Ovary (tissue), 7 donors: ENCODE measurements at regions not wholly inside any gene's neighbourhood (a gene's known extent, or its start where the extent isn't known, plus 50 kb on each side); places are given as distances from the start of the nearest gene placed in this dataset.

Source experiments
- DNase-seq, 5 donors: peaks; one replicate each; pipeline ENCODE4 v3.0.0-alpha.2; 2019 to 2020
- H3K27ac ChIP-seq, 2 donors: fragments of 200-600 bp; one replicate each; pipeline versions ENCODE4 v1.5.1 to v1.8.0; 2019 to 2022
- H3K27me3 ChIP-seq: fragments of 200-600 bp; one replicate; pipeline ENCODE4 v1.8.0; 2022
- H3K36me3 ChIP-seq: fragments of 200-600 bp; sonication (generic); one replicate; pipeline ENCODE4 v1.5.1; 2019
- H3K4me1 ChIP-seq: one replicate; pipeline ENCODE4 v1.8.1; 2013; ENCODE audit warnings: mild to moderate bottlenecking, moderate library complexity; ENCODE audit not compliant: insufficient read depth
- H3K4me3 ChIP-seq: fragments of 200-600 bp; sonication (generic); one replicate; pipeline ENCODE4 v1.5.1; 2017
- H3K9me3 ChIP-seq, 2 donors: fragments of 200-600 bp in 1 of 2; sonication (generic) in 1 of 2; one replicate each; pipeline versions ENCODE4 v1.5.1 to v1.8.1; 2013 to 2019; ENCODE audit warnings: mild to moderate bottlenecking in 1 of 2, moderate library complexity in 1 of 2
- CTCF ChIP-seq, 3 donors: fragments of 450-650 bp in 2 of 3; fragments of 200-600 bp in 1 of 3; IDR thresholded peaks; one replicate each; pipeline versions ENCODE4 v1.5.1 to v1.8.0; 2016 to 2022; ENCODE audit warnings: antibody characterized with exemption in 3 of 3, mild to moderate bottlenecking in 1 of 3
- EP300 ChIP-seq: sonication (generic); formaldehyde crosslinking; IDR thresholded peaks from one replicate; pipeline ENCODE4 v1.6.1; 2017; ENCODE audit warnings: antibody characterized with exemption
- POLR2A ChIP-seq: fragments of 450-650 bp; IDR thresholded peaks from one replicate; pipeline ENCODE4 v1.6.1; 2017; ENCODE audit warnings: antibody characterized with exemption, mild to moderate bottlenecking, moderate library complexity
- WGBS, 3 donors: extraction: QIAGEN DNeasy Blood & Tissue Kit in 1 of 3; methylation state at CpG; one replicate each; pipeline versions ENCODE4 v1.1.5 to v1.1.7; 2013 to 2017; 5-methylcytosine and 5-hydroxymethylcytosine counted together
- intact Hi-C, 4 donors: fragments of 100-400 bp; cut with DNase I; formaldehyde crosslinking; loops; one replicate each; pipeline versions ENCODE4 v1.11.0 to v1.15.1; 2022 to 2023
- donor health status: DM: no; HTN: no; CAD: no; lungs with moderate emphysema.
- donor health status: DM: no; HTN: no; CAD: no.
- donor health status: Bipolar disorder and iron deficiency.
- donor health status: DM: no; HTN: no; CAD: no.
- donor health status: DM: yes; HTN: yes; CAD: no.

DNA sequence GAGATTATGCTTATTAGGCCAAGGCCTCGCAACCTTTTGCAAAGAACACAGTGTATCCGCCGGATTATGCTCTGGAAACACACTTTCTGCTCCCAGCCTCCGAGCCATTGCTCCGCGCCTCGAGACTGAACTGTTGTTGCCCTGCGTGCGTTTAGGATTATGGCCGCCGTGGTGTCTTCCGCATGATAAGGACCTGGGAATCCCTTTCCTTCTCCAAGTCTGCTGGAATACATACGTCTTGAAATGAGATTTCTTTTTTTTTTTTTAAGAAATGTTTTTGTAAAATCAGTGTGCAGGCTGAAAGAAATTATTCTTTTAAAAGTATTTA, 89.8 kb upstream of the SOX1 start:
- no peak overlapping the region for H3K4me3 ChIP-seq
- no peaks in the 10 kb centered on the region for H3K9me3 ChIP-seq
- TF ChIP-seq CTCF (IDR thresholded peaks at IDR 0.05) (no peak), EP300 (no peak), POLR2A (no peak)
- no peaks in the 10 kb centered on the region for H3K4me1 ChIP-seq
- intact Hi-C loops: no loop called here
- H3K27ac ChIP-seq: no peak overlapping the region
- no peaks in the 10 kb centered on the region for H3K27me3 ChIP-seq
- no peaks in the 10 kb centered on the region for H3K36me3 ChIP-seq
- WGBS, 3 donors: 77 to 80% (median 77%) methylated on average over 13 of the region's 13 CpGs
- DNase-seq: no peak

DNA sequence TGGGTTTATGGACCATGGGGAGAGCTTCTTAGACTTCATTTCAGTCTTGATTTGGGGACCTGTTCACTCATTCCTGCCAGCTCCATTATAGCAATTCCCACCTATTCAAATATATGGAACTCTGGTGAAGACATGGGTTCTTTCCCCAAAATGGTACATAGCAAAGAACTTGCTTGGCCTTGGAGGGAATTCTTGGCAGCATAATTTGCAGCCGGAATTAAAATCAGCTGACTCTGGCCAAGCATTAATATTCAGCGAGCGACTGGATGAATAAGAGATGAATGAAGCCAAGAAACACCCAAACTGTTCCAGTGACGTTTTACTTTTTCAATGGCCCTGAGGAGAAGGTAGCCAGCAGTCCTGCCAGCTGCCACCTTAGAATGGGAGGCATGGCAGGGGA, 88.4 kb upstream of the SOX1 start:
- WGBS, 3 donors: 21 to 41% (median 38%) methylated on average over 4 of the region's 4 CpGs
- Histone ChIP-seq H3K27ac (no peak overlapping the region), H3K27me3 (no peaks in the 10 kb centered on the region), H3K36me3 (no peaks in the 10 kb centered on the region), H3K4me1 (no peaks in the 10 kb centered on the region), H3K9me3 (no peaks in the 10 kb centered on the region), H3K4me3 (no peak overlapping the region)
- intact Hi-C loops: no loop called here
- TF ChIP-seq POLR2A (no peak), CTCF (IDR thresholded peaks at IDR 0.05) (no peak), EP300 (no peak)
- no peak for DNase-seq

DNA sequence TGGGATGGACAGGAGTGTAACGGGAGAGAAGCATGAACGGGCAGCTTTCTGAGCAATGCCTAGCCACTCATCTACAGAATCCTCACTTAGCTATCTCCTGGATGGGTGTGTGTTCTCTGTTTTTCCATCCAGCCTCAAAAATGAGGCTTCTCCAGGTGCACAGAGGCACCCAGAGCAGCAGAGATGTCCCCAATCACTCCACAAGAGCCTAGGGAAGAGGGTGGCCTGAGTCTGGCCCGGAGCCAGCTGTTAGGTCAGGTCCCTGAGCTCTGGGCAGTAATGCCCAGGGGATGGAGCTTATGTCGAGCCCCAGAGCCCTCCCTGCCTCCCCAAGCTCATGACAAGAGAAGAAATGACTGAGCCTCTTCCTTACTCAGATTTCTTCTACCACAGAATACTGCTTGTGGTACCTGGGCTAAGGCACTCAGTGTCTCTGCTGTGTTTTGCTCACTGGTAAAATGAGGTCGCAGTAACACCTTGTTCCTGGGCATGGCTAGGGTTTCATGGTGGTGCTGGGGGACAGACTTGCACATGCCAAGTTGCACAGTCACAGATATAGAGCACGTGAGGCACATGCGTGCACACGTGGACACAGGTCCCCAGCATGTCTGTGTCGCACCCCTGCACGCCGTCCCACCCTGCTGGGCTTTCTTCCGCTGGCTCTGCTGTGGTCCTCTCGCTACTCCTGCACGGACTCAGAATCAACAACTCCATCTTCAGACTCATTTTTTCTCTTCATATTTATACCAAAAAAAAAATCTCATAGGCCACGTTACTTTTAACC, 86.6 kb upstream of the SOX1 start:
- Histone ChIP-seq H3K27me3 (no peaks in the 10 kb centered on the region), H3K9me3 (no peaks in the 10 kb centered on the region), H3K4me1 (no peaks in the 10 kb centered on the region), H3K4me3 (no peak overlapping the region), H3K36me3 (no peaks in the 10 kb centered on the region), H3K27ac (no peak overlapping the region)
- DNase-seq: no peak
- TF ChIP-seq CTCF (IDR thresholded peaks at IDR 0.05): no peak
- TF ChIP-seq EP300: no peak
- TF ChIP-seq POLR2A: no peak
- WGBS, 3 donors: 82 to 89% (median 84%) methylated on average over 15 of the region's 15 CpGs
- intact Hi-C loops: no loop called here

GRCh38 chr13:111981006-111981405, 85.9 kb upstream of the SOX1 start:
- DNase-seq: no peak
- no peak for TF ChIP-seq POLR2A
- TF ChIP-seq EP300: no peak
- no peak for TF ChIP-seq CTCF (IDR thresholded peaks at IDR 0.05)
- intact Hi-C loops: no loop called here
- H3K4me3 ChIP-seq: no peak overlapping the region
- H3K27ac ChIP-seq: no peak overlapping the region
- no peaks in the 10 kb centered on the region for H3K36me3 ChIP-seq
- no peaks in the 10 kb centered on the region for H3K4me1 ChIP-seq
- H3K27me3 ChIP-seq: no peaks in the 10 kb centered on the region
- no peaks in the 10 kb centered on the region for H3K9me3 ChIP-seq
- WGBS, 3 donors: 87 to 91% (median 89%) methylated on average over 12 of the region's 12 CpGs
